Aorta (tissue), 5 donors: ENCODE measurements at regions not wholly inside any gene's neighbourhood (a gene's known extent, or its start where the extent isn't known, plus 50 kb on each side); places are given as distances from the start of the nearest gene placed in this dataset.
"Not testable (repeated sequence)": the region's sequence is repeated elsewhere in the genome, so short reads cannot be mapped to it uniquely, and the experiment has no call there.

Experiments used
- ATAC-seq: fragments of 200-7000 bp; cut with Tn5 transposase; one replicate; pipeline ENCODE4 v1.9.1; 2022; ENCODE audit warnings: moderate library complexity; ENCODE audit not compliant: low FRiP score
- DNase-seq, 2 donors: peaks; one replicate each; pipeline ENCODE4 v3.0.0-alpha.2; 2020
- H3K27ac ChIP-seq, 2 donors: one replicate each; pipeline ENCODE4 v1.5.1; 2013; ENCODE audit warnings: low read length in 2 of 2, mild to moderate bottlenecking in 2 of 2, moderate library complexity in 2 of 2, control low read depth in 1 of 2, inconsistent platforms in 1 of 2, low read depth in 1 of 2
- H3K27me3 ChIP-seq, 2 donors: one replicate each; pipeline ENCODE4 v1.6.1; 2013; ENCODE audit warnings: control low read depth in 1 of 2, low read length in 1 of 2, mild to moderate bottlenecking in 1 of 2, moderate library complexity in 1 of 2; ENCODE audit not compliant: insufficient read depth in 2 of 2, control insufficient read depth in 1 of 2
- H3K36me3 ChIP-seq, 2 donors: one replicate each; pipeline ENCODE4 v1.6.1; 2013; ENCODE audit warnings: control low read depth in 1 of 2, low read length in 1 of 2, mild to moderate bottlenecking in 1 of 2; ENCODE audit not compliant: insufficient read depth in 2 of 2, control insufficient read depth in 1 of 2
- H3K4me1 ChIP-seq, 2 donors: one replicate each; pipeline ENCODE4 v1.6.1; 2013; ENCODE audit warnings: low read length in 2 of 2, control low read depth in 1 of 2, mild to moderate bottlenecking in 1 of 2, moderate library complexity in 1 of 2; ENCODE audit not compliant: insufficient read depth in 2 of 2, control insufficient read depth in 1 of 2
- H3K4me3 ChIP-seq, 2 donors: one replicate each; pipeline ENCODE4 v1.5.1; 2013; ENCODE audit warnings: low read length in 2 of 2, control low read depth in 1 of 2, mild to moderate bottlenecking in 1 of 2
- H3K9me3 ChIP-seq: one replicate; pipeline ENCODE4 v1.6.1; 2013; ENCODE audit warnings: mild to moderate bottlenecking, low read length; ENCODE audit not compliant: control insufficient read depth
- WGBS, 2 donors: extraction: QIAGEN DNeasy Blood & Tissue Kit; methylation state at CpG; one replicate each; pipeline ENCODE4 v1.1.7; 2013; 5-methylcytosine and 5-hydroxymethylcytosine counted together
- intact Hi-C, 2 donors: fragments of 100-400 bp; cut with DNase I; formaldehyde crosslinking; loops; one replicate each; pipeline versions ENCODE4 v1.14.2 to v1.15.0; 2022
- donor health status: healthy with polysubstance abuse.
- donor health status: Bipolar disorder and iron deficiency.
- donor health status: DM: no; HTN: no; CAD: no.
- donor health status: DM: no; HTN: no; CAD: no.
- donor health status: DM: yes; HTN: yes; CAD: no.

- 75 to 89% methylated on average over 6 of the region's 6 CpGs for WGBS, 2 donors
- ATAC-seq, H3K36me3 ChIP-seq, H3K9me3 ChIP-seq, H3K27me3 ChIP-seq, H3K4me1 ChIP-seq, H3K27ac ChIP-seq, H3K4me3 ChIP-seq, intact Hi-C loops, DNase-seq: not testable (repeated sequence)
These were observed 261.2 kb upstream of the TOM1L1 start for GRCh38 chr17:54639426-54639825.

DNA sequence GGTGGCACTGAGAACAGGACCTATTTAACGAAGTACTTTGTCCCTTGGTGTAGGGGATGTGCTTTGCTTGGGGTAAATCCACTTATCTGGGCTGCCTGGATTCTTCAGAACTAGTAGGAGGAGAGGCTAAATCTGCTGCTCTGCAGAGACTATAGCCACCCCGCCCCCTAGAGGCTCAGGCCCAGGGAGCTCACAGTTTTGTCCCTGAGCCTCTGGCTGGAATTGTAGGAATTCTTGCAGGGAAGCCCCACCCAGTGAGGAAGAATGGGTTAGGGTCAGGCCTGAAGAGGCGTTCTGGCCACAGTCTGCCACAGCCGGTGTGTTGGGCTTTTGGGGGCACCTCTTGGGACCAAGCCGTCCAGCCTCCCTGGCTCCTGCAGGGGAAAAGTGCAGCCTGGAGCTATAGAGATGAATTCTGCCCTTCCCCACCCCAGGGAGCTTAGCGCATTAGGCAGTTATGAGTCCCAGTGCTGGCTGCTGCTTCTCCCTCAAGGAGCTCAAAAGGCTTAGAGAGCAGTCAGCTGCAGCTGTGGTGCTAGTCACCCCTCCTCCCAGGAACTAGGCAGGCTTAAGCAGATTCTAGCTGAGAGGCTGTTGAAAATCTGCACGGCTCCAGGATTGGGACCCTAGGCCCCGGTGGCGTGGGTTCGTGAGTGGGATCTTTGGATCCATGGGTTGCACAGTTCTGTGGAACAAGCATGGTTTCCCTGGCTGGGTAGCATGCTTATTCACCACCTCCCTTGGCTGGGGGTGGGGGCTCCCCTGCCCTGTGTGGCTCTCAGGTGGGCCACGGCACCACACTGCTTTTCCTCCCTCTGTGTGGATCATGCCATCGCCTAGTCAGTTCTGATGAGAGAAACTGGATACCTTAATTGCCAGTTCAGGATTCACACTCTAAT lies 237.4 kb upstream of the TOM1L1 start:
- H3K4me3 ChIP-seq, result no peak overlapping the region
- H3K9me3 ChIP-seq, result no peaks in the 10 kb centered on the region
- DNase-seq (peak; percentile 33 to 36), ATAC-seq (no peak)
- no peaks in the 10 kb centered on the region for H3K4me1 ChIP-seq
- H3K27me3 ChIP-seq, result peaks cover 0 to 1% of the 10 kb centered on the region in 2 donors
- H3K27ac ChIP-seq, result no peak overlapping the region
- intact Hi-C loops, result no loop called here
- whole genome bisulfite sequencing, 2 donors, result 83 to 85% methylated on average over 12 of the region's 12 CpGs
- H3K36me3 ChIP-seq, result no peaks in the 10 kb centered on the region

DNA sequence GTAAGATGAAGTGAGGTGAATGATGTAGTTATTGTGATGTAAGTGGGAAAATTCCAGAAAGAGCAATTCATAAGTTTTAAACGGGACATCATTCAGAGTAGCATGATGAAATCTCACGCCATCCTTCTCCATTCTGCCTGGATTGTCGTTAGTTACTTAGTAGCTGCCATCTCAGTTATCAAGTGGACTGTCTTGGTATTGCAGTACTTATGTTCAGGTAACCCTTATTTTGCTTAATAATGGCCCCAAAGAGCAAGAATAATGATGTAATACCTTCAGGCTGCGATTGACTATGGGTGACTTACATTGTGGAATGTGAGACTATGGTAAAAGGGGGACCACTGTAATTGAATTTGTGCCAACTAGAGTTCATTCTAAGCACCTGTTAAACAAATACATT lies 234.1 kb upstream of the TOM1L1 start:
- peaks cover 0 to 1% of the 10 kb centered on the region in 2 donors for H3K27me3 ChIP-seq
- no peaks in the 10 kb centered on the region for H3K4me1 ChIP-seq
- no peaks in the 10 kb centered on the region for H3K9me3 ChIP-seq
- intact Hi-C loops, result no loop called here
- no peaks in the 10 kb centered on the region for H3K36me3 ChIP-seq
- ATAC-seq, result no peak
- WGBS, 2 donors, result 72 to 79% methylated on average over 4 of the region's 4 CpGs
- DNase-seq, result no peak
- H3K27ac ChIP-seq, result no peak overlapping the region
- no peak overlapping the region for H3K4me3 ChIP-seq

DNA sequence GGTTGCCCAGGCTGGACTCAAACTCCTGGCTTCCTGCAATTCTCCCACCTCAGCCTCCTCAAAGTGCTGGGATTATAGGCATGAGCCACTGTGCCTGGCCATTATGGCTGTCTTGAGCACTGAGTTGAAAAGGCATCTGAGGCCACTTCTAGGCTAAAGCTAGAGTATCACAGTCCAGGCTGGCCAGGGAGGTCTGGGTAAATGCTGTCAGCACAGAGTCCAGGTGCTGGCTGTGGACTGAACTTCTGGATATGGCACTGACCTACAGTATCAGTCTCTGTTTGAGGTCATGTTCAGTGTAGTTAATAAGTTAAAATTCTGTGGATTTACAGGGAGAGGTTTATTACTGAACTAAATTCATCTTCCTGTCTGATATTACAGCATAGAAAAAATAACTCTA lies 222.5 kb upstream of the TOM1L1 start:
- no peaks in the 10 kb centered on the region for H3K27me3 ChIP-seq
- H3K27ac ChIP-seq, result no peak overlapping the region
- H3K36me3 ChIP-seq, result no peaks in the 10 kb centered on the region
- no peak for DNase-seq
- H3K4me3 ChIP-seq, result no peak overlapping the region
- peaks cover 1% of the 10 kb centered on the region for H3K9me3 ChIP-seq
- no peaks in the 10 kb centered on the region for H3K4me1 ChIP-seq
- intact Hi-C loops, result no loop called here
- ATAC-seq, result no peak

GRCh38 chr17:54680410-54680809 lies 220.2 kb upstream of the TOM1L1 start:
- H3K9me3 ChIP-seq, result peaks cover 1% of the 10 kb centered on the region
- H3K27ac ChIP-seq, result no peak overlapping the region
- ATAC-seq (no peak), DNase-seq (no peak)
- no peaks in the 10 kb centered on the region for H3K27me3 ChIP-seq
- no peaks in the 10 kb centered on the region for H3K36me3 ChIP-seq
- no peaks in the 10 kb centered on the region for H3K4me1 ChIP-seq
- intact Hi-C loops, result loop anchor here in 1 of 2 donors (10.0 kb wide), 1 partner anchor 56 kb away; no protein-coding TSS in a partner anchor
- 37 to 48% methylated on average over 9 of the region's 9 CpGs for WGBS, 2 donors
- no peak overlapping the region for H3K4me3 ChIP-seq

DNA sequence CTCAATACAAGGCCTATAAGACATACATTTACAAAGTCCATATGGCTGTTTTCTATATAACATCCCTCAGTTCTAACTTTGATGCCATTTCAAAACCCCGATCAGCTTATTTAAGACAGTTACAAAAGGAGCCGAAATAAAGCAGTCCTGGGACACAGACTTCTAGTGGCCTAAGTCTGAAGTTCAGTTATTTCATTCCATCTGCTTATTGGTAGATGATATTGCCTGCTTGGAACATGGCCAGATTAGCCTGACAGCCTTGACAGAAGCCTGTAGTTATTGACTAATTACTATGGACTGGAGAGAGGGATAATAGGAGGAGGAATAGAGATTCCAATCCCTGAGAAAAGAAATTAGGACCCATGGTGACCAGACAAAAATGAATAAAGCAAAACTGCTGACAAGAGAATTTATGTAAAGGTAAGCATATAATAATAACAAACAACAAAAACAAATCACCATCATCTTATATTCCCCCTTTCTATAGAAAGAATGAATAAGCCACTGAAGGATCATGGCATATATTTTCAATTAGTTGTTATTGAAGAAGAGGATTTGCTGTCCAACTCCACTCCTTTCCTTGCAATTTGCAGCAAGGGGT lies 206.3 kb upstream of the TOM1L1 start:
- H3K36me3 ChIP-seq, result no peaks in the 10 kb centered on the region
- ATAC-seq, result no peak
- DNase-seq, result no peak
- H3K9me3 ChIP-seq, result no peaks in the 10 kb centered on the region
- no peak overlapping the region for H3K27ac ChIP-seq
- no peaks in the 10 kb centered on the region for H3K27me3 ChIP-seq
- no peaks in the 10 kb centered on the region for H3K4me1 ChIP-seq
- 78 to 86% methylated on average over 2 of the region's 2 CpGs for WGBS, 2 donors
- no peak overlapping the region for H3K4me3 ChIP-seq
- intact Hi-C loops, result no loop called here

- H3K36me3 ChIP-seq, H3K9me3 ChIP-seq, H3K4me3 ChIP-seq, H3K4me1 ChIP-seq, H3K27ac ChIP-seq, DNase-seq, H3K27me3 ChIP-seq, ATAC-seq, intact Hi-C loops: not testable (repeated sequence)
- 38 to 44% methylated on average over 4 of the region's 4 CpGs for WGBS, 2 donors
These were observed 187.9 kb upstream of the TOM1L1 start for GRCh38 chr17:54712798-54713197.

GRCh38 chr17:54718286-54718685 lies 182.4 kb upstream of the TOM1L1 start:
- WGBS, 2 donors, result 59 to 60% methylated on average over 2 of the region's 2 CpGs
- Histone ChIP-seq H3K36me3 (no peaks in the 10 kb centered on the region), H3K4me1 (no peaks in the 10 kb centered on the region), H3K9me3 (no peaks in the 10 kb centered on the region), H3K4me3 (no peak overlapping the region), H3K27ac (no peak overlapping the region), H3K27me3 (no peaks in the 10 kb centered on the region)
- intact Hi-C loops, result no loop called here
- DNase-seq (no peak), ATAC-seq (no peak)

- no peaks in the 10 kb centered on the region for H3K27me3 ChIP-seq
- intact Hi-C loops, result no loop called here
- ATAC-seq (no peak), DNase-seq (no peak)
- no peak overlapping the region for H3K27ac ChIP-seq
- no peak overlapping the region for H3K4me3 ChIP-seq
- H3K4me1 ChIP-seq, result no peaks in the 10 kb centered on the region
- H3K36me3 ChIP-seq, result no peaks in the 10 kb centered on the region
- H3K9me3 ChIP-seq, result peaks cover 2% of the 10 kb centered on the region
These were observed 173.0 kb upstream of the TOM1L1 start for GRCh38 chr17:54727624-54728023.
